ENCODE measurements at regions not wholly inside any gene's neighbourhood (a gene's known extent, or its start where the extent isn't known, plus 50 kb on each side); places are given as distances from the start of the nearest gene placed in this dataset.

GRCh38 chr3:27567251-27567650 lies 83.1 kb upstream of the SLC4A7 start:
- no peak for DNase-seq
- no peak for TF ChIP-seq CTCF (IDR thresholded peaks at IDR 0.05; ENCODE audit: partially characterized antibody, unreplicated experiment)
- no peak overlapping the region for H3K27ac Mint-ChIP-seq (ENCODE audit: unreplicated experiment)
- peaks cover 6% of the 10 kb centered on the region for H3K4me1 Mint-ChIP-seq (ENCODE audit: low read depth, unreplicated experiment)
- no peak overlapping the region for H3K4me3 Mint-ChIP-seq (ENCODE audit: unreplicated experiment)
- H3K36me3 Mint-ChIP-seq (ENCODE audit: unreplicated experiment): no peaks in the 10 kb centered on the region
- H3K27me3 Mint-ChIP-seq (ENCODE audit: unreplicated experiment): no peaks in the 10 kb centered on the region
- H3K9me3 Mint-ChIP-seq (ENCODE audit: unreplicated experiment): no peaks in the 10 kb centered on the region

- no peaks in the 10 kb centered on the region for H3K27me3 Mint-ChIP-seq (ENCODE audit: unreplicated experiment)
- no peak for DNase-seq
- H3K9me3 Mint-ChIP-seq (ENCODE audit: unreplicated experiment): no peaks in the 10 kb centered on the region
- H3K4me1 Mint-ChIP-seq (ENCODE audit: low read depth, unreplicated experiment): peaks cover 6% of the 10 kb centered on the region
- no peak overlapping the region for H3K4me3 Mint-ChIP-seq (ENCODE audit: unreplicated experiment)
- H3K27ac Mint-ChIP-seq (ENCODE audit: unreplicated experiment): no peak overlapping the region
- TF ChIP-seq CTCF (IDR thresholded peaks at IDR 0.05; ENCODE audit: partially characterized antibody, unreplicated experiment): no peak
- H3K36me3 Mint-ChIP-seq (ENCODE audit: unreplicated experiment): no peaks in the 10 kb centered on the region
Measured at GRCh38 chr3:27565201-27565852, 81.1 kb upstream of the SLC4A7 start.

- DNase-seq: no peak
- Mint-ChIP-seq H3K36me3 (ENCODE audit: unreplicated experiment) (no peaks in the 10 kb centered on the region), H3K9me3 (ENCODE audit: unreplicated experiment) (no peaks in the 10 kb centered on the region), H3K4me3 (ENCODE audit: unreplicated experiment) (no peak overlapping the region), H3K4me1 (ENCODE audit: low read depth, unreplicated experiment) (peaks cover 1% of the 10 kb centered on the region), H3K27ac (ENCODE audit: unreplicated experiment) (no peak overlapping the region), H3K27me3 (ENCODE audit: unreplicated experiment) (no peaks in the 10 kb centered on the region)
- TF ChIP-seq CTCF (IDR thresholded peaks at IDR 0.05; ENCODE audit: partially characterized antibody, unreplicated experiment): no peak
Measured at GRCh38 chr3:27561576-27561975, 77.4 kb upstream of the SLC4A7 start.

GRCh38 chr3:27560484-27561056 lies 76.4 kb upstream of the SLC4A7 start:
- TF ChIP-seq CTCF (IDR thresholded peaks at IDR 0.05; ENCODE audit: partially characterized antibody, unreplicated experiment): no peak
- H3K4me1 Mint-ChIP-seq (ENCODE audit: low read depth, unreplicated experiment): peaks cover 1% of the 10 kb centered on the region

GRCh38 chr3:27559835-27560234 lies 75.7 kb upstream of the SLC4A7 start:
- Mint-ChIP-seq H3K9me3 (ENCODE audit: unreplicated experiment) (no peaks in the 10 kb centered on the region), H3K4me3 (ENCODE audit: unreplicated experiment) (no peak overlapping the region), H3K27ac (ENCODE audit: unreplicated experiment) (no peak overlapping the region), H3K36me3 (ENCODE audit: unreplicated experiment) (no peaks in the 10 kb centered on the region), H3K27me3 (ENCODE audit: unreplicated experiment) (no peaks in the 10 kb centered on the region), H3K4me1 (ENCODE audit: low read depth, unreplicated experiment) (peaks cover 1% of the 10 kb centered on the region)
- DNase-seq: no peak
- TF ChIP-seq CTCF (IDR thresholded peaks at IDR 0.05; ENCODE audit: partially characterized antibody, unreplicated experiment): no peak

More at GRCh38 chr3:27560484-27561056, 76.4 kb upstream of the SLC4A7 start:
- no peak overlapping the region for H3K27ac Mint-ChIP-seq (ENCODE audit: unreplicated experiment)
- no peaks in the 10 kb centered on the region for H3K27me3 Mint-ChIP-seq (ENCODE audit: unreplicated experiment)
- no peaks in the 10 kb centered on the region for H3K9me3 Mint-ChIP-seq (ENCODE audit: unreplicated experiment)
- H3K4me3 Mint-ChIP-seq (ENCODE audit: unreplicated experiment): no peak overlapping the region
- DNase-seq: no peak
- H3K36me3 Mint-ChIP-seq (ENCODE audit: unreplicated experiment): no peaks in the 10 kb centered on the region

All from glutamatergic neuron (in vitro differentiated cells).